ENCODE measurements at regions not wholly inside any gene's neighbourhood (a gene's known extent, or its start where the extent isn't known, plus 50 kb on each side); places are given as distances from the start of the nearest gene placed in this dataset.

DNA sequence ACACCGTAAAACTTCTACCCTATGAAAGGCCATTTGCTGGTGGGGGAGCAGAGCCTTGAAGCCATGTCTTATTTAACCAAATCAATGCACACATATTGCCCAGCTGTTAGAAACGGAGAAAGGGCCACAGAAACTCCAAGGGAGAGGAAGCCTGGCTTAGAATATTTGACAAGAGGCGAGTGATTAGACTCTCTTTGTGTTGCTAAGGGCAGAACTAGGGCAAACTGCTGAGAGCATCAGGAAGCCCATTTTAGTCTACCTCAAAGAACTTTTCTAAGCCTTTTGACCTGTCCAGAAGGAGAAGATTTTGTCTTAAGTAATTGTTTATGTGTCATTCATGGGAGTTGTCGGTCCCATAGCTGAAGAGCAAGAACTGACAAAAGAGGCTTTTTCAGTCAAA, 54.4 kb upstream of the CELF4 start:
- TF ChIP-seq POLR2A (IDR thresholded peaks at IDR 0.05), result no peak
- TF ChIP-seq CTCF (IDR thresholded peaks at IDR 0.05), result no peak

Data from Peyer's patch (tissue), 4 donors.